GM21526 (cell line): ENCODE measurements at regions not wholly inside any gene's neighbourhood (a gene's known extent, or its start where the extent isn't known, plus 50 kb on each side); places are given as distances from the start of the nearest gene placed in this dataset.

ENCODE experiments used
- ATAC-seq: cut with Tn5 transposase; IDR thresholded peaks from one replicate; pipeline ENCODE4 v1.9.1; 2021; ENCODE audit warnings: moderate library complexity; ENCODE audit not compliant: unreplicated experiment, low FRiP score

DNA sequence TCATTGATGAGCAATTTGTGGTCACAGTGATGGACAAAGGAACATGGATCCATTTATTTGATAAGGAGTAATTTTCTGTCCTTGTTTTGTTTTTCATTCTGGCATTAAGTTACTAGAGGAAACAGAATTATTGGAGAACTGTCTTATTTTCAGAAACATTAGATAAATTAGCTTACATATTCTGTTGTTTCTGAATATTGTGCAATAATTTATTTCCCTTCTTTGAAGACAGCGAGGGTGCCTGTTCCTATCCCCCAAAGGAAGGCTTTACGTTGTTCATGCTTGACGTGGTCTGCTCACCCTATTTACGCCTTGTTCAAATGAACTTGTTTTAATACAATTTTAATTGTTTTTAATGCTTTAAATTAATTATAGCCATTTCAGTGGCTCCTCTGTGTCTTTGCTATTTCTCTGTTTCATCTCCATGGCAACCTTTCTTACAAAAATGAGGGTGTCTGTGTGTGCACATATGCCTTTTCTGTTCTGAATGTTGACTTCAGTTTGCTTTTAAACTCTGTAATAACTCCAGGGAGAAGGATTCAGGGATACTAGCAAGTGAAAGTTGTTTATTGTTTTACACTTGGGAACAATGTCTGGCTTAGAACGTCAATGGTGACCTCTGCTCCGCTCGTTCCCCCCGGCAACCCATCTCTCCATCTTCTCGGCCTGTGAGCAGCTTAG, 138.3 kb upstream of the PLET1 start:
- no peak for ATAC-seq

DNA sequence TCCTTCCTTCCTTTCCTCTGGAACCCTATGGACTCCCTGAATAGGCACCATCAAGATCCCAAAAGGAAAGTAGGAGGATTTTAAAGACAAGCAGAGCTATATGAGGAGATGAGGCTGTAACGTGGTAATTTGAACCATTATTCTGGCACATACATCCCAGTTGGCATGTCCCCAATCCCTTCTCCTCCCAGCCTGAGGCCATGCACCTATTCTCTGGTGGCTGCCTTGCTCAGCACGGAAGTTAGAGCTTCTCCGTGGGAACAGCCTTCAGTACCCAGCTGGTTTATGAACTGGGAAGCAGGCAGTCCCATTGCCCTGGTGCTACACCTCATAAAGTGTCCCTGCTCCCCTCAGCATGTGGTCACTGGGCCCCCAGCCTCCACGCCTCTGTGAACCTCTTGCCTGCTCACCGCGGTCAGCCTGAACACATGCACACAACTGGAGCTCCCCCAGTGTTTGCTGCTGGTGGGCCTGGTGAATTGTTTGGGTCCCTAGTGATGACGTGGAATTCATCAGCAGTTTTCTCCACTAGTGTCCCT, 139.9 kb upstream of the PLET1 start:
- no peak for ATAC-seq

DNA sequence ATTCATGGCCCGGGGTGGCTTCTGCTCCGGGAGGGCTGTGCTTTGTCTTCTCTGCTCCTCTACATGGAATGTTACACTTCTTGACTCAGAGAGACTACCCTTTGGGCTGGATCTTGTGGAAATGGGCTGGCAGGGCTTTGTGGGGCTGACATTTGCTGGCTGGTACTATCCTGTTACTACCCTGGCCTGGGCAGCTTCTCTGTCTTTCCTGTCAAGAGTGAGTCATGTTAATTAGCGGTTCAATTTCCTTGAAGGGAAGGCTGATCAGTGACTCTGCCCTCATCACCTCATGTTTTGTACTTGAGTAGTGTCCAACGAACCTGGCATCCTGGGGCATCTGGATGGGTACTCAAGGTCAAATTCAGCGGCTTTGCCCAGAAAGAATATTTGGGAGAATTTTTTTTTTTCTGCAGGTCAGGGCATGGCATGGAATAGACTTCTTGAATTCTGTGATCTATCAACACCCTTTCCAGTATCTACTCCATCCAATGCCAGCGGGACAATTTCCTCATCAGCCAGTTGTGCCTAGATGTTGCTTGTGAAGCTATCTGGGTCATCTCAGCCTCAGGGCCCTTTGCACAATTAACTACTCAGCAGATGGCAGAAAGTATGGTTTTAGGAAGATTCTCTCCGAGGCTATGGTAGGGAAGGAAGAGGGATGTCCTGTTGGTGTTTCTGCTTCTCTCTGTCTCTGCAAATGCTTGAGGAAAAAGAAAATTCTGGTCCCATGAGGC, 140.5 kb upstream of the PLET1 start:
- ATAC-seq, result no peak

DNA sequence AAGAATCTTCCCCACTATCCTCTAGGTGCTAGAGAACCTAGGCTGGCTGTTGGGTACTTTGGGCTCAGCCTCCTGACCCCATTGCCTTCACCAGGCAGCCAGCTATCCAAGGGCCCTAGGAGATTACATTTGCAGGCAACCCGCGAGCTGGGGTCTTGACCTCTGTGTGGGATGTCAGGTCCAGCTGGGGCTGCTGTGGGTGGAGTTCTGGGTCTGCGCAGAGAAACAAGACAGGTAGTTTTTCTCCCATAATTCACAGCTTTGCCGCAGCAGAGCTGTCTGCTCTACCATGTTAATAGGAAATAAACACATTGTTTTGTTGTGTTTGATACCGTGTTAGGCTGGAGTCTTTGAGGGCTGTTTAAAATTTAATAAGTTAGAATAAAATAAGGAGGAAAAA, 142.8 kb upstream of the PLET1 start:
- ATAC-seq, result no peak

DNA sequence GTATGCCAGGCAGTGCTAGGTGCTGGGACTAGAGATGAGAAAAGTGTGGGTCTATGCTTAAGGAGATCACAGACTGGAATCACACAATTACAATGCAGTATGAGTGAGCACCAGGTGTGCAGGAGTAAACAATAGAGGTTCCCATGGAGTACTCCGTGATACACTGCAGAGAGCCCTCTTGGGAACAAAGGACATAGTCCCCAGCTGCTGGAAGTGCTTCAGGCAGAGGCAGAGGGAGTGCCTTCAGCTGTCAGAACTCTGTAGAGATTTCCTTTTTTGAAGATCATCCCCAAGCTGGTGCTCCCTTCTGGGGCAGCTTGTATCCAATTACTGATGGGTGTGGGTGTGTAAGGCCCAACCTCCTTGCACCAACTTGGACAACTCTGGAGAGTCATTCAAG, 143.5 kb upstream of the PLET1 start:
- no peak for ATAC-seq

DNA sequence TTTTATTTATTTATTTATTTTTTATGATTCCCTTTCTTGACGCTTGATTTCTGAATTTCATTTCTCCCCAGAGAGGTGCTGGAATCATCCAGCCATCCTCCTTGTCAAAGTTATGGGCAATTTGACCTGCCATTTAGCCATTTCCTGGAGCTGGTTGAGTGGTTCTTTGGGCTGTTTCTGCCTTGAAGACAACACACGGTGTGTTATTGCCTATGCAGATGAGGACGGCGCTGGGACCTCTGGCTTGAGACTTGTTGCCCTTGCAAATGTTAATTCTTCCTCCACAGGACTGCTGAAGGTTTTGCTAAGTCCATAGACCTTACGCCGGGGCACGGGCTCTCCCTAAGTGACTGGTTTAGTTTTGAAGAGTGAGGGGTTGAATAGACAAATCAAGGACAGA, 147.9 kb upstream of the PLET1 start:
- no peak for ATAC-seq

DNA sequence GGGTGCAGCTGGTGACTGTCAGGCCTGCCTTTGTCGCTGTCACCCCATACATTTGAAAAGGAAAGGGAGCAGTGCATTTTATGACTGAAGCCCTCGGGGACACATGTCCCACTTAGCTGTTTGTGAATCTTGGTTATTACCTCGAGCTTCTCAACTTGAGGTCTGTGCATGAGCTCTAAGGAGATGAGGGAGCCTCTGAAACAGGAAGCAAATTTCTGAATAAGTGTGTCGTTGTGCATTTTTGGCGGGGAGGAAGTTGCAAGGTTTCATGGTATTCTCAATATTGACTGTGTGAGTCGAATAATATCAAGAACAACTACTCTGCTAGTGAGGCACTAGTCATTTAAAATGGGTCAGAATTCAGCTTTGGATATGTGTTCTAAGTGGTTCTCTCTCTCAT, 149.7 kb upstream of the PLET1 start:
- no peak for ATAC-seq

DNA sequence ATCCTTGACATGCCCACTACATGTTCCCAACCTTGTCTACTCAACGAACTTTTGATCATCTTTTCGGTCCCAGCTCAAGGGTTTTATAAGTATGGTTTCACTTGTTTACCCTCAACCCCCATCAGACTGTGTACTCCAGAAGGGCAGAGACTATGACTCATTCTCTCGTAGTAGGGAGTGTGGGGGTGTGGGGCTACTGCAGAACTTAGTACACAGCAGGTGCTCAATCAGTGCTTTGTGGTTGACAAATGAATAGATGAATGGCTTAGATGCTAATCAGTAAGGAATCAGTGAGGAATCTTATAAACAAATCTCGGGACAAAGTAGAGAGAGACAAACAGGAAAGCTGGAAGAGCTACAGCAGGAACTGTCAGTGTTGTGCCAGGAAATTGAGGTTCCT, 151.7 kb upstream of the PLET1 start:
- no peak for ATAC-seq

DNA sequence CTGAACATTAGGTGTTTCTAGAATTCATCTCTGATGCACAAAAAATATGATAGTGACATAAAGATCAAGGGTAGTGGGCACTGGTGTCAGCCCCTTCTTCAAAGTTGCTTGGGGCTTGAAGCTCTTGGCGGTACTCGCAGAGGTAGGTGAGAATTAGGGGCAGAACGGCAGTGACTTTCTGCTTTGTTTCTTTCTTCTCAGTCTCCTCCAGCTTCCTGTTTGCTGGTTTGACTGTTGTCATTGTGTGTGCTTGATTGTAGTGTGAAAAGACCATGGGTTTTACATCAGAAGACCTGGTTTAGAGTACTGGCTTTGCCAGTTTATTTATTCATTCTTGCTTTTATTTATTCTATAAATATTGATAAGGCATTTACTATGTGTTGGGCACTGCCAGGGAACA, 156.7 kb upstream of the PLET1 start:
- ATAC-seq, result no peak

DNA sequence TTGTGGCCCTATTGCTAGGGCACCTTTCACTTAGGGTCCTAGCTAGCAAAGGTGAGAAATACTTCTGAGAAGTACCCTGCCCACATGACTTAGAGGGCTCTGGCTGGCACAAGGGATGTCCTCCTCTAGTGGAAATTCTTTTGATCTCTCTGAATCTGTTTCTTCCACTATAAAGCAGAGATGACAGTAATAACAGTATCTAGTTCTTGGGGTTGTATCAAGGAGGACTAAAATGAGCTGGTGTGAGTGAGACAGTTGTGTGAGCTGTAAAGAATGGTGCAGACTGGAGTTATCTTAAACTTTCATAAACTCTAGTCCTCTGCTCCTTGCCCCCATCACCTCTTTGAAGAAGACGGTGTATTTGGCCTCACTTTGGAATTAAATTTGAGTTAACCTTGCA, 157.8 kb upstream of the PLET1 start:
- no peak for ATAC-seq

DNA sequence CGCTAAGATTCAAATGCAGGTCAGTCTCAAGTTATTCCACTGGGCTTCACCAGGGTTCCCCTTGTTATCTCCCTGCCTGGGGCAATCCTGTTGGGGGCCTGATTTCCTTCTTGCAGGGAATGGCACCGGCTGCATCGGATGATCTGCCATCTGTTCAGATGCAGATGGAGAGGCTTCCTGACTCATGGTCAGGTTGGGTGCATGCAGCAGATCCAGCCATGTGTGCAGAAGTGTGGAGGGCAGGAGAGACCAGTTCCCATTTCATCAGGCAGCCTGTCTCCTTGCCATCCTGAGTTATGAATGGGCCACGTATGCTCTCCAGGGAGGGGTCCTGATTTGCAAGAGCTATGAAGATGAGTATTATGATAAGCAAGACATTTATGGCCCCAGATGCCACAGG, 161.2 kb upstream of the PLET1 start:
- no peak for ATAC-seq

DNA sequence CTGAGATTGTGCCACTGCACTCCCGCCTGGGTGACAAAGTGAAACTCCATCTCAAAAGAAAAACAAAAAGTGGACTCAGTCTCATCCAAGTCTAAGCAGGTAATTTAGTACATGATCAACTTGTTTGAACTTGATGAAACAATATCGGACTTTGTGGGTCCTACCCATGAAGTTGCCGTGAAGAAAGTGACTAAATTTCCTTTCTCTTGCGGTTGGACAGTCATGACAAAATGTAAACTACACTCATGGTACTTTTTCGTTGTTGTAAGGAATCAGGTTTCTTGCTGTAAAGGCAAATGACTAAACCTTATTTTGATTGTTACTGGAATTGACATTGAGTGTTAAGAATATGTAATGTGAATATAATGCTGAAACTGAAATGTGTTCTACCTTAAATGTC, 164.5 kb upstream of the PLET1 start:
- ATAC-seq, result no peak

DNA sequence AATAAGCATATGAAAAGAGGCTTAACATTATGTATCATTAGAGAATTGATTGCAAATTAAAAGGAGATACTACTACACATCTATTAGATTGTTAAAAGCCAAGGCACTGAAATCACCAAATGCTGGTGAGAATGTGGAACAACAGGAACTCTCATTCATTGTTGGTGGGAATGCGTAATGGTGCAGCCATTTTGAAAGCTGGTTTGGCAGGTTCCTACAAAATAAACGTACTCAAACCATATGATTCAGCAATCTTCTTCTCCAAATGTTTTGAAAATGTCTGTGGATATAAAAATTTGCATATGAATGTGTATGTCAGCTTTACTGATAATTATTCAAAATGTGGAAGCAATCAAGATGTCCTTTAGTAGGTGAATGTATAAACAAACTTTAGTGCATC, 176.4 kb upstream of the PLET1 start:
- ATAC-seq, result no peak

DNA sequence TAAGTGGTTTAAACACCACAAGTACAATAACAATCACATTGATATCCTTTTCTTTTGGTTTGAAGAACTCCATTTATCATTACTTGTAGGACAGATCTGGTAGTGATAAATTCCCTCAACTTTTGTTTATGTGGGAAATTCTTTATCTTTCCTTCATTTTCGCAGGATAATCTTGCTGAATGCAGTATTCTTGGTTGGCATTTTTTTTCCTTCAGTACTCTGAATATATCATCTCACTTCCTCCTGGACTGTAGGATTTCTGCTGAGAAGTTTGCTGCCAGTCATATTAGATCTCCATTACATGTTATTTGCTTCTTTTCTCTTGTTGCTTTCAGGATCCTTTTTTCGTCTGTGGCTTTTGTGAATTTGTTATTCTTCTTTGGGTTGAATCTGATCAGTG, 179.0 kb upstream of the PLET1 start:
- ATAC-seq, result no peak

DNA sequence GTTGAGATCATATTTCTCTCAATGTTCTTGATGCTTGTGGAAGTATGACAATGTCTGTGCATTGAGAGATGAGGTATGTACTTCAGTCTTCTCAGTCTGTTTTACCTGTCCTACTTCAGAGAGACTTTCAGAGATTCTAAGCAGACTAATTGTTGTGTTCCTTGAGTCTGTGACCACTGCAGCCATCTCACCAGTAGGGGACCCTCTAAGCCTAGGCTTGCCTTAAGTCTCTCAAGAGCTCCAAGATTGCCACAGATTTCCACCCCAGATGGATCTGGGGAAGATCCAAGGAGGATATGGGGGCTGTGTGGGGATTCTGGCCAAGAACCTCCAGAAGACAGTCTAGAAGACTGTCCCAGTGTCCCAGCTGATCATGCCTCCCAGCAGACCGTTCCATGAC, 179.9 kb upstream of the PLET1 start:
- ATAC-seq, result no peak

DNA sequence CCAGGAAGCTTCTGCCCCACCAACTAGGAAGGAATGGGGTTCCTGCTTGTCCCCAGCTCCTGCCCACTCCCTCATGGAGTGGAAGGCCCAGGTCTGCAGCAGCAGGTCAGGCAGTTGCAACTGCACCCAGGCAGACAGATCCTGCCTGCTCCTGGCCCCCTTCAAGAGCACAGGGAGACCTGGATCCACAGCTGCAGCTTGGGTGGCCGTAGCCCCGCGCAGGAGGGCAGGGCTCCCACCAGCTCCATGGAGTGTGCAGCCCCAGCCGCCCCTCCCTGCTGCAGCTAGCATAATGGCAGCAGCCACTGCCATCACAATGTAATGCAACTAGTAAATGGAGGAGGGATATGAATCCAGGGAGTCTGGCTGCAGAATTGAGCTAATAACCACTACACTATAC, 187.5 kb upstream of the PLET1 start:
- ATAC-seq, result no peak

DNA sequence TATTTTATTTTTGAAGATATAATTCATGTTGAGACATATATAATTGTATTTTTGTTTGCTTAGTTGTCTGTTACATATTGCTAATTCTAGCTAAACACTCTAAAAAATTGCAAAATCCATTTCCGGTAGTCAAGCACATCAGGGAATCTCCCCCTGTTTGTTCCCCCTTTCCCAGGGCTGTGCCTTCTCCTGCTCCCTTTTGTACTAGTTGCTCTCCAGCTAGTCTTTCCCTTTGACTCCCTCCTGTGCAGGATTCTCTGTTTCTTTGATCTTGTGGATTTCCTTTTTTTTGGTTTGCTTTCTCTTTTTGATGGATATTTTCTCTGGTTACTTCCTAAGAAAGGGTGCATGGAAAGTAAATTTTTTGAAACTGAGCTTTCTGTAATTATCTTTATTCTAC, 188.1 kb upstream of the PLET1 start:
- no peak for ATAC-seq

DNA sequence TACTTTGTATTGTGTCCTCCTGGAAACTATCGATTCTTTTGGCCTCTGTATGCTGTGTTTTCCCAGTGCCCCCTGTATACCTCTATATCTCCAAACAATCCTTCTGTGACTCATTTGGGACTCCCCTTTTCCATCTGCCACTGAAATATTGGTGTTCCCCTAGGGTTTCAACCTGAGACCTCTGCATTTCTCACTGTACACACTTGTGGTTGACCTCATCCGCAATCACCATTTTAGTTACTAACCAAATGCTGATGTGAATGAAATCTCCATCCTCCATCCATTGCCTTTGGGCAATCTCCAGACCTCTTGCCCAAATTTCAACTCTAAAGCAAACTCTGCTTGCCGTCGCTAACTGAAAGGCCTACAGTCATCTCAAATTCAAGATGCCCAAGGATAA, 190.6 kb upstream of the PLET1 start:
- ATAC-seq, result no peak

DNA sequence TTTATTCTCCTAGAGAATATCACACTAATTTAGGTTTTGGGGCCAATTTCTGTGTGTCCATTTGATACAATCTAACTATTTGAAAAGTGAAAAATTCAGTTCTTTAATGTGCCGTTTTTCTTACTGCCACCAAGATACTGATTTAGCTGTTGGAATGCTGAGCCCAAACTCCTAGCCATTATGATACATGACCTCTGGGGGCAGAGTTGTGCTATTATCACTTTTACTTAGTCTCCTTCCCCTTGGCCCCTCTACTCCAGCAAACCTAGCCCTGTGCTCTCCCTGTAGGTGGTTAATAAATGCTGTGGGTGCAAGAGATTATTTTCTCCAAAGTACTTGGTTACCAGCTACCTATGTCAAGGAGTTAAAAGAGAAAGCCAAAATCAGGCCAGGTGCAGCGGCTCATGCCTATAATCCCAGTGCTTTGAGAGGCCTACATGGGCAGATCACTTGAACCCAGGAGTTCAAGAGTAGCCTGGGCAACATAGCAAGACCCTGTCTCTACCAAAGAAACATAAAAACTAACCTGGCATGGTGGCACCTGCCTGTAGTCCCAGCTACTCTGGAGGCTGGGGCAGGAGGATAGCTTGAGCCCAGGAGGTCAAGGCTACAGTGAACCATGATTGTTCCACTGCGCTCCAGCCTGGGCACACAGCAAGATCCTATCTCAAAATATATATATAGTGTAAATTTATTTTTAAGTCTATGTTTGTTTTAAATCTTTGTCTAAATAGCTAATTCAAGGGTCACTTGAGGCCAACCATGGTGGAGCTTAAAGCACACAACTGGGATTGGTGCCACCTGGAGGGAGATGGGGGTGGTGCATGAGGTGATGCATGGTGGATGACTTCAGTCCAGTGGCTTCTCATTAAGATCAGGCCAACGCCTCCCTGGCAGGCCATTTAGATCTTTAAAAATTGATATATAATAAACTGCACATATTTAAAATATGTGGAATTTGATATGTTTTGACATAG, 193.2 kb upstream of the PLET1 start:
- no peak for ATAC-seq

DNA sequence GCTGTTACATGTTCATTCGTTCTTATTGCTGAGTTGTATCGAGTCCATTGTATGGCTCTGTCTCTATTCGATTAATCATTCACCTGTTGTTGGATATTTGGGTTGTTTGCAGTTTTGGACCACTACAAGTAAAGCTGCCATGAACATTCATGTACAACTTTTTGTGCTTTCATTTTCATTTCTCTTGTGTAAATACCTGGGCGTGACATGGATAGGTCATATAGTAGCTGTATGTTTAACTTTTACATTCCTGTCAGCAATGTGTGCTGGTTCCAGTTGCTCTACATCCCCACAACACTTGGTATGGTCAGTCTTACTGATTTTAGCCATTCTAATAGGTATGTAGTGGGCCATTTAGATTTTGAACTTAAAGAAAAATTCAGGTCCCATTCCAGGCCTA, 194.2 kb upstream of the PLET1 start:
- ATAC-seq, result no peak

DNA sequence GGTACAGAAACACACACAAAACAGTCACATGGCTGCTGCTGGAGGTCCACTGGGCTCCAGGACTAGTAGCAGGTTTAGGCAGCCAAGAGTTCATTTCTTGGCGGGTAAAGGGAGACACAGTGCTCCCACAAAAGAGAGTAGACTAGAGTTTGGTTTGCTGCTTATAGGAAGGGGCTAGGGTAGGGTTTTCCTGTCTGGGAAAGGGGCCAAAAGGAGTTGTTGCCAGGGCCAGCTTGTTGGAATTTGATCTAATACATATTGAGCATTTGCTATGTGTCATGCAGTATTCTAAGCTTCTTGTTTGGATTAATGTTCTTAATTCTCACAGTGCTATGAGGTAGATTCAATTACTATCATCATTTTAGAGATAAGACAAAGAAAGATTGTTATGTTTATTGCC, 195.1 kb upstream of the PLET1 start:
- ATAC-seq, result no peak
